B cell (primary cell): ENCODE measurements at regions not wholly inside any gene's neighbourhood (a gene's known extent, or its start where the extent isn't known, plus 50 kb on each side); places are given as distances from the start of the nearest gene placed in this dataset.
"Not testable (repeated sequence)": the region's sequence is repeated elsewhere in the genome, so short reads cannot be mapped to it uniquely, and the experiment has no call there.

Experiments
- CTCF ChIP-seq: fragments of 200-600 bp; IDR thresholded peaks from one replicate; pipeline ENCODE4 v1.8.0; 2022; ENCODE audit warnings: antibody characterized with exemption, mild to moderate bottlenecking
- EZH2 ChIP-seq: IDR thresholded peaks from 2 replicates; pipeline ENCODE4 v1.6.1; 2012; ENCODE audit warnings: borderline replicate concordance, low read depth, mild to moderate bottlenecking, moderate library complexity, low read length; ENCODE audit not compliant: insufficient read depth, poor library complexity, severe bottlenecking

- not testable (repeated sequence) for TF ChIP-seq CTCF, EZH2
These were observed 118.4 kb downstream of the SPP2 start for GRCh38 chr2:234168605-234169570.
